ENCODE measurements at regions not wholly inside any gene's neighbourhood (a gene's known extent, or its start where the extent isn't known, plus 50 kb on each side); places are given as distances from the start of the nearest gene placed in this dataset.

- no peaks in the 10 kb centered on the region for H3K9me3 Mint-ChIP-seq
- H3K4me1 Mint-ChIP-seq (ENCODE audit: unreplicated experiment): peaks cover 9% of the 10 kb centered on the region
- DNase-seq (ENCODE audit: extremely low spot score, unreplicated experiment): no peak
- no peak overlapping the region for H3K4me3 Mint-ChIP-seq
- H3K27me3 Mint-ChIP-seq: peaks cover 4% of the 10 kb centered on the region
- H3K36me3 Mint-ChIP-seq: no peaks in the 10 kb centered on the region
- no peak overlapping the region for H3K27ac Mint-ChIP-seq
- TF ChIP-seq CTCF (conservative IDR thresholded peaks at IDR 0.05): no peak
These were observed 184.9 kb downstream of the DUSP10 start for GRCh38 chr1:221557013-221557412.

- Mint-ChIP-seq H3K4me1 (ENCODE audit: unreplicated experiment) (peaks cover 9% of the 10 kb centered on the region), H3K4me3 (no peak overlapping the region), H3K27ac (no peak overlapping the region), H3K27me3 (peaks cover 4% of the 10 kb centered on the region), H3K36me3 (no peaks in the 10 kb centered on the region), H3K9me3 (no peaks in the 10 kb centered on the region)
- TF ChIP-seq CTCF (conservative IDR thresholded peaks at IDR 0.05): no peak
- no peak for DNase-seq (ENCODE audit: extremely low spot score, unreplicated experiment)
These were observed 183.5 kb downstream of the DUSP10 start for GRCh38 chr1:221558396-221558795.

- Mint-ChIP-seq H3K9me3 (no peaks in the 10 kb centered on the region), H3K27ac (no peak overlapping the region), H3K4me3 (no peak overlapping the region), H3K4me1 (ENCODE audit: unreplicated experiment) (peaks cover 9% of the 10 kb centered on the region), H3K27me3 (peaks cover 4% of the 10 kb centered on the region), H3K36me3 (no peaks in the 10 kb centered on the region)
- no peak for DNase-seq (ENCODE audit: extremely low spot score, unreplicated experiment)
- no peak for TF ChIP-seq CTCF (conservative IDR thresholded peaks at IDR 0.05)
These were observed 182.0 kb downstream of the DUSP10 start for GRCh38 chr1:221559911-221560310.

GRCh38 chr1:221562542-221563475 lies 179.1 kb downstream of the DUSP10 start:
- H3K36me3 Mint-ChIP-seq: no peaks in the 10 kb centered on the region
- no peak for DNase-seq (ENCODE audit: extremely low spot score, unreplicated experiment)

GRCh38 chr1:221563476-221563921 lies 178.4 kb downstream of the DUSP10 start:
- H3K27me3 Mint-ChIP-seq: peaks cover 4% of the 10 kb centered on the region
- TF ChIP-seq CTCF (conservative IDR thresholded peaks at IDR 0.05): no peak
- no peaks in the 10 kb centered on the region for H3K36me3 Mint-ChIP-seq
- no peak overlapping the region for H3K27ac Mint-ChIP-seq
- H3K9me3 Mint-ChIP-seq: no peaks in the 10 kb centered on the region
- DNase-seq (ENCODE audit: extremely low spot score, unreplicated experiment): no peak
- H3K4me1 Mint-ChIP-seq (ENCODE audit: unreplicated experiment): no peaks in the 10 kb centered on the region
- H3K4me3 Mint-ChIP-seq: no peak overlapping the region

More at GRCh38 chr1:221562542-221563475, 179.1 kb downstream of the DUSP10 start:
- no peak overlapping the region for H3K4me3 Mint-ChIP-seq
- H3K9me3 Mint-ChIP-seq: no peaks in the 10 kb centered on the region
- H3K4me1 Mint-ChIP-seq (ENCODE audit: unreplicated experiment): no peaks in the 10 kb centered on the region
- peaks cover 4% of the 10 kb centered on the region for H3K27me3 Mint-ChIP-seq
- TF ChIP-seq CTCF (conservative IDR thresholded peaks at IDR 0.05): no peak
- H3K27ac Mint-ChIP-seq: no peak overlapping the region

Measured in type B pancreatic cell (in vitro differentiated cells).